GM19043 (cell line): ENCODE measurements at regions not wholly inside any gene's neighbourhood (a gene's known extent, or its start where the extent isn't known, plus 50 kb on each side); places are given as distances from the start of the nearest gene placed in this dataset.

ENCODE experiments used
- ATAC-seq: cut with Tn5 transposase; IDR thresholded peaks from one replicate; pipeline ENCODE4 v1.9.1; 2021; ENCODE audit warnings: low read depth; ENCODE audit not compliant: unreplicated experiment

- ATAC-seq, result no peak
Observed at GRCh38 chr7:39882148-39882784, 67.8 kb upstream of the CDK13 start.

DNA sequence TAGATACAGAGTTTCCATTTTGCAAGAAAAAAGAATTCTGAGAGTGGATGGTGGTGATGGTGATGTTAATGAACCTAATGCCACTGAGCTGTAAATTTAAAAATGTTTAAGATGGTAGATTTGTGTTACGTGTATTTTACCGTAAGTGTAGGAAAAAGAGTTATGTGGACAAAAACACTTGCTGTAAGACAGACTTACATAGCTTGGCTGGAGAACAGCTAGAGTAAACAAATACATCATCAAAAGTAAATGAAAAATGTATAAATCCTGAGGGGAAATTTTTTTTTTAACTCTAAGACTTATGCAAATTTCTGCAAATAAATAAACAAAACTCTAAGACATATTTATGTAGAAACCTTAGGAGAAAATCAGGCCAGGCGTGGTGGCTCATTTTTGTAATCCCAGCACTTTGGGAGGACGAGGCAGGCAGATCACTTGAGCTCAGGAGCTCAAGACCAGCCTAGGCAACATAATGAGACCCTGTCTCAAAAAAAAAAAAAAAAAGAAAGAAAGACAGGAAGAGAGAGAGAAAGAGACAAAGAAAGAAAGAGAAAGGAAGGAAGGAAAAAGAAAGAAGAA lies 66.2 kb upstream of the CDK13 start:
- ATAC-seq, result no peak

- no peak for ATAC-seq
Observed at GRCh38 chr7:39888171-39888853, 61.7 kb upstream of the CDK13 start.

DNA sequence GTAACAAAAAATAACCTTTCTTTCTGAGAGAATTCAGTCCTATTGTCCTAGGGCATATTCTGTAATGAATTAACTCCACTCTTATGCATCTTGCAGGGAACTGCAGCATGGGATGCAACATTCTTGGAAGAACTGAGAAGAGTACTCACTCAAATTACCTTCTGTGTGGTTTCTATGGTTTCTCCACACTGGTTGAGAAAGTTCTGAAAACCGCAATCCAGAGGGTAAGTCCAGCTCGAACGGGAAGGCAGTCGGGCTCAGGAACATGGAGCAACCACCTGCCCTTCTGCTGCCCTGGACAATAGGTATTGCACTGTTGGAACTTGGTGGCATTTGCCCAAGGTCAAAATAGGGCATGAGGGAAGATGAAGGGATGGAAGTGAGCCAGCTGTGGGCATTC lies 59.6 kb upstream of the CDK13 start:
- ATAC-seq, result no peak

DNA sequence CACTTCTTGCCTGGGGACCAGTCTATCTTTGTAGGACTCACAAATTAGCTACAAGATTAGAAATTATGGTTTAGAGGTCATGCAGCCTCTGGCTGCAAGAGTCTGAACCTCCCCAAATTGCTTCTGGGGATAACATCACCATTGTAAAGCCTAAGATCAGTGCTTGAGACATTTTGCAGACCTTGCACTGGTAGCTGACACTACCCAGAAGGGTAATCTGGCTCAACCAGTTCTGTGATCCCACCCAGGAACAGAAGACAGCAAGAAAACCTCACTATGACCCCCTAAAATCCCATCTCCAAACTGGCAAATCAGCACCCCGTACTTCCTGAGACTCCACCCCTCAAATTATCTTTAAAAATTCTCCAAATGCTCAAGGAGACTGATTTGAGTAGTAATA lies 58.2 kb upstream of the CDK13 start:
- ATAC-seq, result no peak

DNA sequence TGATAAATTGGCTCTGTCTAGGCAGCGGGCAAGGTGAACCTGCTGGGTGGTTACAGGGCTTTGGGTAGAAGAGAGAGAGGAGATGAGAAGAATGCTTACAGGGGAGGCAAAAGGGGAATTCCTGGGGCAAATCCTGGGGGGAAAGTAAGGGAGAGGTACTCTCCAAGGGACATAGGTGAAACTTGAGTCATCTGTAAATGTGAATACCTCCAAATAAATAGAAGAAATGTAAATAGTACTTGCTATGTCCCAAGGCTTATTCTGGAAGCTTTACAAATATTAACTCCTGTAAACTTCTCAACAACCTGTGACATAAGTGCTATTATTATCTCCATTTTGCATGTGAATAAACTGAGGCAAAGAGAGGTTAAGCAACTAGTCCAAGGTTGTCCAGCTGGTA lies 57.7 kb upstream of the CDK13 start:
- ATAC-seq, result no peak

DNA sequence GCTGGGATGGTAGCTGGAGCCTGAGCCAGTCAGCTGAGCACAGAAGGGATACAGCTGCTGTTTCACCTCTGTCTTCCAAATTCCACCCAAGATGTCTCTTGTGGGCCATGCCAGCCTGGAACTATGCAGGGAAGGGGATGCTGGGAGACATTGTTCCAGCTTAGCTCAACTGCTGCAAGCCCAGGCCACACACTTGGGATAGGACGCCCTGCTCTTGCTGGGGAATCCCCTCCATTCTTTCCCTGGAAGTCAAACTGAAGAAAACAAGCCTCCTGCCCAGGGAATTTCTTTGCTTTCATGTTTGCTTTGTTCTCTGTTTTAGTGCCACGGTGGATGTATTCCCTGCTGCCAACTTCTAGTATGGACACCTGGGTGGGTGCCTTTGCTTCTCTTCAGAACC lies 55.2 kb upstream of the CDK13 start:
- no peak for ATAC-seq

DNA sequence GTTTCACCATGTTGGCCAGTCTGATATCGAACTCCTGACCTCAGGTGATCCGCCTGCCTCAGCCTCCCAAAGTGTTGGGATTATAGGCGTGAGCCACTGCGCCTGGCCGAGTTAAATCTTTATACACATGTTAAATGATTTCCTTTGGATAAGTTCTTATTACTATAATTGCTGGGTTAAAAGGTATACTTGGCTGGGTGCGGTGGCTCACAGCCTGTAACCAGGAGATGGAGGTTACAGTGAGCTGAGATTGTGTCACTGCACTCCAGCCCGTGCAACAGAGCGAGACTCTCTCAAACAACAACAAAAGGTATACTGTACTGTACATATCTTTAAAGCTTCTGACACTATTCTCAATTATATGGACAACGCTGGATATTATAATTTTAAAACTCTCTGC lies 53.2 kb upstream of the CDK13 start:
- ATAC-seq, result no peak

DNA sequence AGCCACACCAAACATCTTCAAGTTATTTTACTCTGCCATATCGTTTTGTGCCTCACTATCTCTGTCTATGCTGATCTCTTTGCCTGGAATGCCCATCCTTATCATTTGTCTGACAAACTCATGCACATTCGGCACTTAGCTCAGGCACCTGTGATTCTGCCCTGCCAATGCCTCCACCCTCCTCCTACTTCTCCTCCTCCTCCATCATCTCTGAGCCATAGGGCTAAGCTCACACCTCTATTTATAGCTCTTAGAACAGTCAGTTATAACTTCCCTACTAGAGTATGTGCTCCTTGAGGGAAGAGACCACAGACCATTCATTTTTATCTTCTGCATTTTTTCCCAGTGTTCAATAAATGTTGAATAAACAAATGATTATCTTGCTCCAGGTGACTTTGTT lies 51.2 kb upstream of the CDK13 start:
- no peak for ATAC-seq
